Activated CD4-positive, alpha-beta T cell treated with anti-CD3 and anti-CD28 coated beads, Interleukin-2, amount 10 ng/mL, durations not matched to agents 24 days and 14 days (primary cell): ENCODE measurements at regions not wholly inside any gene's neighbourhood (a gene's known extent, or its start where the extent isn't known, plus 50 kb on each side); places are given as distances from the start of the nearest gene placed in this dataset.
"Not testable (repeated sequence)": the region's sequence is repeated elsewhere in the genome, so short reads cannot be mapped to it uniquely, and the experiment has no call there.

Source experiments
- DNase-seq: peaks from one replicate; pipeline ENCODE4 v3.0.0; 2022
- H3K27ac Mint-ChIP-seq: one replicate; pipeline ENCODE4 v1.8.0; 2022; ENCODE audit warnings: mild to moderate bottlenecking, mixed read lengths
- H3K27me3 Mint-ChIP-seq: one replicate; pipeline ENCODE4 v1.8.0; 2022; ENCODE audit warnings: mixed read lengths
- H3K36me3 Mint-ChIP-seq: one replicate; pipeline ENCODE4 v1.8.0; 2022; ENCODE audit warnings: low read depth, mild to moderate bottlenecking, mixed read lengths
- H3K4me1 Mint-ChIP-seq: one replicate; pipeline ENCODE4 v1.8.0; 2021; ENCODE audit warnings: mixed read lengths
- H3K4me3 Mint-ChIP-seq: one replicate; pipeline ENCODE4 v1.8.0; 2022; ENCODE audit warnings: mild to moderate bottlenecking, moderate library complexity, mixed read lengths
- H3K9me3 Mint-ChIP-seq: one replicate; pipeline ENCODE4 v1.8.0; 2021; ENCODE audit warnings: mixed read lengths
- intact Hi-C: fragments of 100-400 bp; cut with micrococcal nuclease; formaldehyde crosslinking; loops from one replicate; pipeline ENCODE4 v1.15.1; 2023

DNA sequence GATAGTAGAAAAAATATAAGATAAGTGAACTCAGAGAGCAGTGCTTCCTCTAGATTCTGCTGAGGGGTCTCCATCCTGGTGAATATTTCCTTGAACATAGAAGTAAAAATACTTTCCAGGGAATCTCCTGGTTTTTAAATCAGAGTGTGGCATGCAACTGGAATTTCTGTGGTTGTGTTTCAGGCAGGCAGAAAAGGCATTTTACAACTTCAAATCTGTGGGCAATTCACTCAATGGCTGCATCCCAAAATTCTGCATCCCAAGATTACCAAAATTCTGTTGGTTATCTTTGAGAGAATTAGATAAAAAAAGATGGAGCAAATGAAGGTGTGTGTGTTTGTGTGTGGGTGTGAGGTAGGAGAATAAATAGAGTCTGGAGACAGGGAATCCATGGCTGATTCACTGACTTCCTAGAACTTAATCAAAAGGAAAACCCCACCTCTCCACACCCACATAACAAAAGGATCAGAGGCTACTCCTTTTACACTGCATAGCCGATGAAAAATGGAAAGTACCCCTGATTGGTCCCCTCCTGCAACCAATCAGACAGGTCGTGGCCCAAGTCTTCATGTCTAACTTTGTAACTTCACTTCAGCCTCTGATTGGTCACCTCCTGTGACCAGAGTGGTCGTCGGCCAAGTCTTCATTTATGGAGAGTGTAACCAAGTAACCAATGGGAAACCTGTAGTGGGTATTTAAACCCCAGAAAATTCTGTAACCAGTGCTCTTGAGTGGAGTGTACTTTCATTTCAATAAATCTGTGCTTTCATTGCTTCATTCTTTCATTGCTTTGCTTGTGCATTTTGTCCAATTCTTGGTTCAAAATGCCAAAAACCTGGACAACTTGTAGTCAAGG is 112.8 kb downstream of the DLEU7 start:
- Mint-ChIP-seq H3K9me3 (peaks cover 10% of the 10 kb centered on the region), H3K27ac (no peak overlapping the region), H3K36me3 (peaks cover 6% of the 10 kb centered on the region)

DNA sequence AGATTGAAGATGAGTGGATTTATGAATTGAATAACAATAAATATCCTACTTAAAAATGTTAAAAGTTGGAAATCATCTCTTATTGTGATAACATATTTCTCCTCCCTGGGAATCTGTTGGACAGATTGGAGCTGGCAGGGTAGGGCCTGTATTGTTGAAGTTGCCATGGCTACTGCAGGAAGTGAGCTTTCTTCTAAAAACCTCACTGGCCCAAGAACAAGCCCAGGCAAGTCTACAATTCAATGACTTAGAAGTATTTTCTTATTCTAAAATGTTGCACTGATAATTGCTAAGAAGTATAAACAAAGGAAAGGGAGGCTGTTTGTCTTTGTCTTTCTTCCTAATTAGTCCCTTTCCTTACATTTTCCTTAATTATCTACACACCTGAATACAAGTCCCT is 112.1 kb downstream of the DLEU7 start:
- H3K36me3 Mint-ChIP-seq, result peaks cover 6% of the 10 kb centered on the region
- H3K4me3 Mint-ChIP-seq, result no peak overlapping the region
- H3K9me3 Mint-ChIP-seq, result peaks cover 10% of the 10 kb centered on the region
- peaks cover 4% of the 10 kb centered on the region for H3K4me1 Mint-ChIP-seq
- H3K27ac Mint-ChIP-seq, result no peak overlapping the region
- no peak for DNase-seq
- peaks cover 13% of the 10 kb centered on the region for H3K27me3 Mint-ChIP-seq
- intact Hi-C loops, result no loop called here

More for the DNA sequence above, 112.8 kb downstream of the DLEU7 start:
- no peak for DNase-seq
- Mint-ChIP-seq H3K4me3 (no peak overlapping the region), H3K27me3 (peaks cover 14% of the 10 kb centered on the region), H3K4me1 (peaks cover 4% of the 10 kb centered on the region)
- intact Hi-C loops, result no loop called here

GRCh38 chr13:50732712-50733111 is 110.8 kb downstream of the DLEU7 start:
- Mint-ChIP-seq H3K9me3 (peaks cover 10% of the 10 kb centered on the region), H3K4me1 (peaks cover 4% of the 10 kb centered on the region), H3K4me3 (no peak overlapping the region), H3K27ac (no peak overlapping the region), H3K36me3 (peaks cover 6% of the 10 kb centered on the region), H3K27me3 (peaks cover 11% of the 10 kb centered on the region)
- no peak for DNase-seq
- intact Hi-C loops, result no loop called here

DNA sequence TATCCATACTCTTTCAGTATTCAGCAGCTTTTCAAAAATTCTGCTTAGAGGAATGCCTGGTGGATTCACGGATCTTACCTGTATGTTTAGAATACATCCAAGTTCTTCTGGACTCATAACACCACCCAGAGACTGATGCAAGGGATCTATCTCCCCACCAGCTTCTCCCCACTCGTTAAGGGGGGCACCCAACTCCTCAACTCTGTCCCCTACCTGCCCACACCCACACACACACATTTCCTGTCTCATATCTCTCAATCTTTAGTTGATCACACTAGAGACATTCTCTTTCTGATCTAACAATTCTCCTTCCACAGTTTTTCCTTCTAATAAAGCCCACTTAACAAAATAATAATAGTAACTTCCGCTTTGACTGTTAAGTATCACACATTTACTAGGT is 110.1 kb downstream of the DLEU7 start:
- DNase-seq, result no peak
- peaks cover 4% of the 10 kb centered on the region for H3K4me1 Mint-ChIP-seq
- no peak overlapping the region for H3K4me3 Mint-ChIP-seq
- H3K27me3 Mint-ChIP-seq, result peaks cover 11% of the 10 kb centered on the region
- peaks cover 10% of the 10 kb centered on the region for H3K9me3 Mint-ChIP-seq
- intact Hi-C loops, result no loop called here
- peaks cover 6% of the 10 kb centered on the region for H3K36me3 Mint-ChIP-seq
- no peak overlapping the region for H3K27ac Mint-ChIP-seq

GRCh38 chr13:50735071-50735470 is 108.4 kb downstream of the DLEU7 start:
- Mint-ChIP-seq H3K27me3 (peaks cover 10% of the 10 kb centered on the region), H3K27ac (no peak overlapping the region), H3K4me1 (peaks cover 4% of the 10 kb centered on the region), H3K36me3 (peaks cover 4% of the 10 kb centered on the region), H3K4me3 (no peak overlapping the region), H3K9me3 (peaks cover 4% of the 10 kb centered on the region)
- intact Hi-C loops, result no loop called here
- no peak for DNase-seq

DNA sequence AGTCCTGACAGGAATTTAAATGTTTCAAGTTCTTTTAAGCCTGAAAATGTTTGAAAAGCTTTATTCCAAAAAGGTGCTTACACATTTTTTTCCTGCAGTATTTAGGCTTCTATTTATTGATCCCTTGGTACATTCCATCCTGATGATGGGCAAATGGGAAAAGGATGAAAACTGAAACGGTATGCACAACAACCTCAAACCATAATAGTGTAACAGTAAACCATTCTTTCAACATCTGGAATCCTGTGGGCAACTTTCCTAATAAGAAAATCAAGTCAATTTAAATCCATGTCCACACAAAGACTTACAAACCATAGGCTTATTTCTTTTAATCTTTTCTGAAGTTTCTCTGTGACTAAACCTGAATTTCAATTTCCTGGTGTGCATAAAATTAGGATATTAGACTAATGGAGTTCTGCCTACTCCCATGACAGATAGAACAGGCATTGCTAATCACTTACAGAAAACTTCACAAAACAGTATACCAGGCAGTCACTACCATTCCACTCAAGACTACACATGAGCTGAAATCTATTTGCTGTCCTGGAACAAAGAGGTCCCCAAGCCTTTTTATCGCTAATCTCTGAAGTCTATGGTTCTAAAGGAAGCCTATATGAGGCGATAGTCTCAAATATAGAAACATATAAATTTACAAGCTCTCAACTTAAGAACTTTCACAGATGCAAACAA is 103.3 kb downstream of the DLEU7 start:
- H3K27ac Mint-ChIP-seq, result no peak overlapping the region
- no peaks in the 10 kb centered on the region for H3K4me1 Mint-ChIP-seq
- no peaks in the 10 kb centered on the region for H3K36me3 Mint-ChIP-seq
- no peak for DNase-seq
- peaks cover 12% of the 10 kb centered on the region for H3K27me3 Mint-ChIP-seq
- H3K4me3 Mint-ChIP-seq, result no peak overlapping the region
- intact Hi-C loops, result no loop called here
- H3K9me3 Mint-ChIP-seq, result no peaks in the 10 kb centered on the region

DNA sequence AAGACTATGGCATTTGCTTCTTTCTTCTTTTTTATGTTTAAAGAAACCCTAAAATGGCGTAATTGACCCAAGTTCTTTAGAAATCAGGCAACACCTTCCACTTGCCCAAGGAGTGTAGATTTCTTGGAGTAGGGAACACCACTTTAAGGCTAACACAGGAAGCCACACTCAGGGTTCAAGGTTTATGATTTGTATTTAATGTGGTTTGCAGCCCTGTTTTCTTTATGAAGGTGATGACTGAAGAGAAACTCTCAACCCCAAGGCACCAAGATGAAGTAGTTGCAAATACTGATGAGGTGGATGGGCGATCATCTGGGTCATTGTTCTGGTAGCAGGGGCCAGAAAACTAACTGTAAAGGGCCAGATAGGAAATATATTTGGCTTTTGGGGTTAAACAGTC is 101.1 kb downstream of the DLEU7 start:
- H3K27me3 Mint-ChIP-seq, result peaks cover 8% of the 10 kb centered on the region
- no peak overlapping the region for H3K4me3 Mint-ChIP-seq
- no peaks in the 10 kb centered on the region for H3K36me3 Mint-ChIP-seq
- no peaks in the 10 kb centered on the region for H3K4me1 Mint-ChIP-seq
- intact Hi-C loops, result no loop called here
- H3K9me3 Mint-ChIP-seq, result no peaks in the 10 kb centered on the region
- DNase-seq, result no peak
- H3K27ac Mint-ChIP-seq, result no peak overlapping the region

DNA sequence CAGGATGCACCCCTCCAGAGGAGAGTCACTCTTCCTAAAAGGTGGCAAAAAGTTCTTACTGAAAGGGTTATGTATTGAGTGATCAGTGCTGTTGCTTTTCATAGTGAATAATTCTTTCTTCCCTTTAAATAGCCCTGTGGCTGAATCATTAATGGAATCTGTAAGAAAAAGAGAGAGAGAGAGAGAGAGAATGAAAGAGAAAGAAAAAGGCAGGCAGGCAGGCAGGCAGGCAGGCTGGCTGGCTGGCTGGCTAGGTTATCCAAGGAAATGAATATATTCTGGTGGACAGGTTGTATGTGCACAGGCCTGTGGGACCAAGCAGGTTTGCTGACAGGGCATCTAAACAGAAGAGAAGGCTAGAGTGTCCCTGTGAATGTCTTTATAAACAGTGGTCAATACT is 100.5 kb downstream of the DLEU7 start:
- DNase-seq, result no peak
- H3K27me3 Mint-ChIP-seq, result peaks cover 8% of the 10 kb centered on the region
- no peaks in the 10 kb centered on the region for H3K9me3 Mint-ChIP-seq
- H3K27ac Mint-ChIP-seq, result no peak overlapping the region
- intact Hi-C loops, result no loop called here
- H3K36me3 Mint-ChIP-seq, result no peaks in the 10 kb centered on the region
- H3K4me1 Mint-ChIP-seq, result no peaks in the 10 kb centered on the region
- no peak overlapping the region for H3K4me3 Mint-ChIP-seq

DNA sequence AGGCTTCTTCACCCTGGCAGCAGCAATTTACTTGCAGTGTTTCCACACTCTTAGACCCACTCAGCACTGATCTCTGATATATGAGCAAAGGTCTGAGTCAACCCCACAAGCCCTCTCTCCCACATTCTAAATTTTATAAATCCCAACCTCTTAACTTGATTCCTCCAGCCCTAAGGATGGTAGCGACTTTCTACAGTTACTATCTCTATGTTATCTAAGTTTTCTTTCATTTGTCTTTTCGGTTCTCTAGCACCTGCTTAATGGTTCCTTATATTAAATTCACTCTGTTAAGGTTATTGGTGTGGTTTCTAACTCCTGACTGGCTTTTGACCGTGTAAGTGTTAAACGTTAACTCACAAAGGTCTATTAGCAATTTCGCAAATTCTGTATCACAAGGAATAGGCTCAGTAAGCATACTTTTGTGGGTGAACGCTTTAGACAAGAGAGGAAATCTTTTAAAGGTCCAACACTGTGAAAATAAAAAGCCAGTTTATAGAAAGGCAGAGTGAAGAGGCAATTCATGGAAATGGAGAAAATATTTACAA is 99.3 kb downstream of the DLEU7 start:
- no peaks in the 10 kb centered on the region for H3K4me1 Mint-ChIP-seq
- peaks cover 11% of the 10 kb centered on the region for H3K27me3 Mint-ChIP-seq
- DNase-seq, result no peak
- no peak overlapping the region for H3K4me3 Mint-ChIP-seq
- no peaks in the 10 kb centered on the region for H3K36me3 Mint-ChIP-seq
- intact Hi-C loops, result no loop called here
- H3K9me3 Mint-ChIP-seq, result no peaks in the 10 kb centered on the region
- H3K27ac Mint-ChIP-seq, result no peak overlapping the region

DNA sequence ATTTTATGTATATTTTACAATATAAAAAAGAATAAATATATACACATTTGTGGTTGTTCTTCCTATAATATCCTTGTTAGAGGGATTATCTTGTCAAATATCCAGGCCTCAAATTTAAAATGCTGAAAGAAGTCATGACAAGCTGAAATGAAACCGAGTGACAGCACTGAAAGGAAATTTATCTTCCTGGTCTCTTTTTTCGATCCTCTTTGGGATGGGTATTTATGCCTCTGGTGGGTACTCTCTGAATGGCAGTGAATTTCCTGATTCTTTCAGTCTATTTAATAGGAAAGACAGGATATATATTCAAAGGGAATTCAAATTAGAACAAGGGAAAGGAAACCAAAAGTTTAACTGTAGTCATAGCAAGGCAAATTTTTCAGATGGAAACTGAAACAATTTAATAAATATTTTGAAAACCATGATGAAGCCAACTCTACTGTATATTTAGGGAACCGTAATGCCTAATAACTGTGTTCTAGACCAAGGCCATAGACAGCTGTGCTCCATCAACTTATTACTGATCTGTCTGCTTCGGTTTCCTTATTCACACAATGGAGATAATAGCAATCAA is 97.9 kb downstream of the DLEU7 start:
- Mint-ChIP-seq H3K27me3 (peaks cover 23% of the 10 kb centered on the region), H3K36me3 (no peaks in the 10 kb centered on the region), H3K4me3 (no peak overlapping the region), H3K4me1 (no peaks in the 10 kb centered on the region), H3K27ac (no peak overlapping the region), H3K9me3 (peaks cover 10% of the 10 kb centered on the region)
- DNase-seq, result no peak
- intact Hi-C loops, result no loop called here

GRCh38 chr13:50747737-50748350 is 95.6 kb downstream of the DLEU7 start:
- H3K9me3 Mint-ChIP-seq, result peaks cover 10% of the 10 kb centered on the region
- intact Hi-C loops, result no loop called here

DNA sequence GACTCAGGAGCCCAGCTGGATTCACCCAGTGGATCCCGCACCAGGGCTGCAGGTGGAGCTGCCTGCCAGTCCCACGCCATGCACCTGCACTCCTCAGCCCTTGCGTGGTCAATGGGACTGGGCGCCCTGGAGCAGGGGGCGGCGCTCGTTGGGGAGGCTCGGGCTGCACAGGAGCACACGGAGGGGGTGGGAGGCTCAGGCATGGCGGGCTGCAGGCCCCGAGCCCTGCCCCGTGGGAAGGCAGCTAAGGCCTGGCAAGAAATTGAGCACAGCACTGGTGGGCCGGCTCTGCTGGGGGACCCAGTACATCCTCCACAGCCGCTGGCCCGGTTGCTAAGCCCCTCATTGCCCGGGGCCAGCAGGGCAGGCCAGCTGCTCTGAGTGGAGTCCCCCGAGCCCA is 90.3 kb downstream of the DLEU7 start:
- intact Hi-C loops, H3K4me3 Mint-ChIP-seq, H3K36me3 Mint-ChIP-seq, H3K27ac Mint-ChIP-seq, DNase-seq: not testable (repeated sequence)
- H3K4me1 Mint-ChIP-seq, result peaks cover 14% of the 10 kb centered on the region
- peaks cover 23% of the 10 kb centered on the region for H3K27me3 Mint-ChIP-seq
- peaks cover 19% of the 10 kb centered on the region for H3K9me3 Mint-ChIP-seq

More at GRCh38 chr13:50747737-50748350, 95.6 kb downstream of the DLEU7 start:
- H3K4me1 Mint-ChIP-seq, result peaks cover 9% of the 10 kb centered on the region
- H3K27me3 Mint-ChIP-seq, result peaks cover 25% of the 10 kb centered on the region
- H3K36me3 Mint-ChIP-seq, result no peaks in the 10 kb centered on the region
- H3K27ac Mint-ChIP-seq, result no peak overlapping the region
- DNase-seq, result no peak
- no peak overlapping the region for H3K4me3 Mint-ChIP-seq

- H3K4me3 Mint-ChIP-seq, H3K9me3 Mint-ChIP-seq, H3K36me3 Mint-ChIP-seq, DNase-seq, H3K27me3 Mint-ChIP-seq, H3K27ac Mint-ChIP-seq: not testable (repeated sequence)
- intact Hi-C loops, result loop anchor here (1.0 kb wide), 1 partner anchor 42 kb away; no protein-coding TSS in a partner anchor
- H3K4me1 Mint-ChIP-seq, result peaks cover 17% of the 10 kb centered on the region
Observed at GRCh38 chr13:50755862-50756685, 87.4 kb downstream of the DLEU7 start.
